Embryonic facial prominence (tissue), 1 donor: ENCODE measurements at regions not wholly inside any gene's neighbourhood (a gene's known extent, or its start where the extent isn't known, plus 50 kb on each side); places are given as distances from the start of the nearest gene placed in this dataset.

Experiments
- DNase-seq: peaks from one replicate; pipeline ENCODE4 v3.0.0-alpha.2; 2016; ENCODE audit errors: extremely low spot score

DNA sequence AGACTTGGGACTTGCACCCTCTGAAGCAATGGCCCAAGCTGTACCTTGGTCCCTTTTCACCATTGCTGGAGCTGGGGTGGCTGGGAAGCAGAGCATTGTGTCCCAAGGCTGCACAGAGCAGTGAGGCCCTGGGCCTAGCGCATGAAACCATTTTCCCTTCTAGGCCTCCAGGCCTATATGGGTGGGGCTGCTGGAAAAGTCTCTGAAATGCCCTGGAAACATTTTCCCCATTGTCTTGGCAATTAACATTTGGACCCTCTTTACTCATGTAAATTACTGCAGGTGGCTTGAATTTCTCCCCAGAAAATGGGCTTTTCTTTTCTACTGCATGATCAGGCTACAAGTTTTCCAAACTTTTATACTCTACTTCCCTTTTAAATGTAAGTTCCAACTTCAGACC lies 510.5 kb downstream of the SLITRK6 start:
- DNase-seq = no peak

DNA sequence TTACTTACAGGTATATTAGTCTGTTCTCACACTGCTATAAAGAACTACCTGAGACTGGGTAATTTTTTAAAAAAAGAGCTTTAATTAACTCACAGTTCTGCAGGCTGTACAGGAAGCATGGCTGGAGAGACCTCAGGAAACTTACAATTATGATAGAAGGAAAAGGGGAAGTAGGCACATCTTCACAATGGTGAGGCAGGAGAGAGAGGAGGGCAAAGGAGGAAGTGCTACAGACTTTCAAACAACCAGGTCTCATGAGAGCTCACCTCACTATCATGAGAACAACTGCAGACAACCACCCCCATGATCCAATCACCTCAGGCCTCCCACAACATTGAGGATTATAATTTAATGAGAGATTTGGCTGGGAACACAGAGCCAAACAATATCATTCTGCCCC lies 511.7 kb downstream of the SLITRK6 start:
- no peak for DNase-seq

DNA sequence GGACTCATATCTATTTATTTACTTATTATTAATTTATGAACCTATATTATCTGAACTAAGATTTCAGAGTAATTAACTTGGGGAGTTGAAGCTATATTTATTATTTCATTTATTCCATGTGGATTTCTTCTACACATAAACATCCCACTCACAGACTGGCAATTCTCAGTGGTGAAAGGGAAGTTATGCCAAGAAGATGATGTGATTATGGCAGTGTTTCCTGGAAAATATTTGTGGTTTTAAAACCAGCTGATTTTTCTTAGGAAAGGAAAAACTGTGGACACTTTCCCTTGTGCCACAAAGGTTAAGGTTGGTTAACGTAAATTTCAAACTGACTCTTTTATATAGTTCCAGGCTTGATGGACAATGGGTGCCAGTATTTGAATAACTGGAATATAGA lies 513.1 kb downstream of the SLITRK6 start:
- DNase-seq = no peak

DNA sequence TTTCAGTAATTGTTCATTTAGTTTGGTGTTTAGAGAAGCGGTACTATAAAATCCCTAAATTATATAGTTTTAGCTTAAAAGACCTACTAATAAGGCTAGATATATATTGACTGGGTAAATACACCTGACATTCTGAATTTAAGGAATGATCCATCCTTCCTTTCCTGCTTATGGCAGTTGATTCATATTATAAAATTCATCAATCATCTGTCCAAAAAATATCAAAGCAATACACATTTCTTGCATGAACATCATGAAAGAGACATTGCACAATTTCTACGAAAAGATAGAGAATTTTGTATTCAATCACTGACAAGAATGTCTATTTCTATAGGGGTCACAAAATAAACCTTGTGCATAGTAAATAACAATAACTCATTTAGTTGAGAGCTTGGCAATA lies 514.9 kb downstream of the SLITRK6 start:
- DNase-seq = no peak

DNA sequence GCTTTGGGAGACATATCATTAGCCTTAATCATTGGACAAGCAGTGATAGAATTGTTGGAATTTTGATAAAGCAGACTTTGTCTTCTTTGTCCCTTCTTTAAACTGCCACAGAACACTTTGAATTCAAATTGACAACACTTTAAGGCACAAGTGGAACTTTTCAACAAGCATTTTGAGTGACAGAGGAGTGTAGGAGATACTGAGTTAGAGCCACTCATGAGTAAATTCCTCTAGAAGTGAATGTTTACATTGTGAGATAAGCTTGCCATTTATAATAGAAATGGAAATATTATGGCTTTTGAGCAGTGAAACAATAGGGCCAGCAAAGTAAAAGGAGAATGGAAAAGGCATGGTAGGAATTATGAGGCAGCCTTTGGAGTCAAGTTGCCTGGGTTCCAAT lies 515.8 kb downstream of the SLITRK6 start:
- DNase-seq = no peak

DNA sequence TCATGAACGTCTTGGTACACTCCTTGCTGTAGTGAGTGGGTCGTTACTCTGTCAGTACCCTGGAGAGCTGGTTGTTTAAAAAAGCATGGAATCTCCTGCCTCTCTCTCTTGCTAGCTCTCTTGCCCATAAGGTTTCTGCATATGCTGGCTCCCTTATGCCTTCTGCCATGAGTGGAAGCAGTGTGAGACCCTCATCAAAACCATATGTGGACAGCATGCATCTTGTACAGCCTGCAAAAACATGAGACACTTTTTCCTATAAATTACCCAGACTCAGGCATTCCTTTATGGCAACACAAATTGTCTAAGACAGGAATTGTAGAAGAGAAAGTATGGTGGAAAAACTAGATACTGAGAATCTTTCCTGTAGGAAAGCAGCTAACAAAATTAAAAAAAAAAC lies 516.3 kb downstream of the SLITRK6 start:
- no peak for DNase-seq

DNA sequence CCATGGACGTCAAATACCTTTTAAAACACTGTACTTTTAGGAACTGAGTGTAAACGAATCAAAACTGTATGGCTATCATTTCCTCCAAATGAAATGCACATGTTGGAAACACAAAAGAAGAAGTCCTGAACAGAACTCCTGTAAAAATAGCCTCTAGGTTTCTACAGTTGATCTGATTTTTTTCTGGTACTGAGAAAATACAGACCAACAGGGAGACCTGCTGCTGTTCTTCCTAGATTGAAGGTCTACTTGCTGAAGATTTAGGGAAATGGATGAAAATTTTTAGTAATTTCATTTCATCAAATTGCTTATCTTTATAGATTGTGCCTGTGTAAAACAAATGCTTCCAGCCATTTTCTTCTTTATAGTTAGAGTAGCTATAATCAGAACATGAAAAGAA lies 520.4 kb downstream of the SLITRK6 start:
- DNase-seq = no peak

DNA sequence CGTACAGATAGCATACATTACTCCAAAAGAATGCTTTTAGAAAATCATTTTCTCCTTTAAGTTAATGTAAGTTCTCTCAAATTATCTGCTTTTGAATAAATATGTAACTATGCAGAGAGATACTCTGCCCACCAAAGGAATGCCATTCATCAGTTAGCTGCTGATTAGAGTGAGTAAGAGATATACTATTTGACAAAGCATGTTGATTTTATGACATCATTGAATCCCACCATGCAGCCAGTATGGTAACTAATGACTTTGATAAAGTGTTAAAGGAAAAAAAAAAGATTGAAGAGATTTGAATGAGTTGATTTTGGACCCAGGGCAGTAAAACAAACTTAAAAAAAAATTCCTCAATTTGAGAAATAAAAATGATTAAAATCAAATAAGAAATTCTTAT lies 521.5 kb downstream of the SLITRK6 start:
- no peak for DNase-seq

DNA sequence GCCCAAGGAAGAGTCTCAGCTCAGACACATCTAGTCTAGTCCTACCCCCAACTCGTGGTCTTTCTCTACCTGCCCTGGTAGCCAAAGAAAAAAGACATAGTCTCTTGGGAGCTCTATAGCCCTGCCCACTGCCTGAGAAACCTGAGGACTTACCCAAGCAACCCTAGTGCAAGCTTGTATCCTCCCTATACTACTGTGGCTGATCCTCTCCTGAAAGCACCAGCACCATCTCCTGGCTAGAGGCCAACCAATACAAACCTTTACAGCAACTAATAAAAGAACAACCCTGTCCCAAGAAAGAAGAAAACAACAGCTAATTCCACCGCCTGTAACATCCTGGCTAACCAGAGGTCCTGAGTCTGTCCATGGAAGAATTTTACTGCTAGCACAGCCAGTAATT lies 532.4 kb downstream of the SLITRK6 start:
- DNase-seq = no peak

DNA sequence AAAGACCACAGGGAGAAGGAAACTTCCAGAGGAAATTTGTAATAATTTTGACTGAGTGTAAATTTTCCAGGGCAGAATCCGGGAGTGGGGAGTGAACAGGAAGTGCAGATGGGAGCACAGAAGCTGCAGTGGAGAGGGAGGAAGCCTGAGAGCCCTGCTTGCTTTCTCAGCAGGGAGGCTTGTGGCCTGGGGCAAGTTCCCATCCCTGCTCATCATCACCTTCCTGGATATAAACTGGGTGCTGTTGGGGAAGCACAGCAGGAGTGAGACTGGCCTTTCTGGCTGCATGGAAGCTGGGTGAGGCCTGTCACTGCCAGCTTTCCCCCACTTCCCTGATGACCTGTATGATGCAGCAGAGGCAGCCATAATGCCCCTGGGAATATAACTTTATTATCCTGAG lies 532.9 kb downstream of the SLITRK6 start:
- DNase-seq = no peak

DNA sequence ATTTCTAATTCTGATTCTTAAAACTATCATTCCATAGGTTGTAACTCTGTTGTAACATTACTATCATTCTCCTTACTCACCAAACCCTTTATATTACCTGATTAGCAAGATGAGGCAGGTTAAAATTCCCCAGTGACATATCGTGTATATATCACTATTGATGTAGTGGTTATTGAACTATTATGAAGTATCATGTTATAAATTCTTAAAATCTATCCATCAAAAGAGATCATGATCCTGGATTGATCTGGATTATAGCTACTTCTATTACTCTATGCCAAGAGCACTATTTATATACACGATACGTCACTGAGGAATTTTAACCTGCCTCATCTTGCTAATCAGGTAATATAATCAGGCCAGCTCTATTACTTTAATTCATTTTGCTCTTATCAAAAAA lies 533.9 kb downstream of the SLITRK6 start:
- DNase-seq = no peak

DNA sequence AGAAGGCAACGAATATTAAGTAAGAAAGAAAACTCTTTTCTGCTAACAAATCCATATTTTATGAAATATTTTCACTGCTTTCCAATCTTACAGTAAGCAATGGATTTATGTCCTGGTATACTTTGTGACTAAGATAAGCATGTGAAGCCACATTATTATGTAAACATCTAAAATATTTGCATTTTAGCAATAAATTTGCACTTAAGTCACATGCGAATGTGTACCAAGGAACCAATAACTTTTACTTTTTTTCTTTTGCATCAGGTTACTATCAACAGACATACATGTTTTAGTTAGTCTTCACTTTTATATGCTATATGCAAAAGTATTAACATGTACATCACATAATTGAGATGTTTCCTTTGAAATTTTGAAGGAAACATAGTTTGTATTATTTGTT lies 536.7 kb downstream of the SLITRK6 start:
- no peak for DNase-seq

DNA sequence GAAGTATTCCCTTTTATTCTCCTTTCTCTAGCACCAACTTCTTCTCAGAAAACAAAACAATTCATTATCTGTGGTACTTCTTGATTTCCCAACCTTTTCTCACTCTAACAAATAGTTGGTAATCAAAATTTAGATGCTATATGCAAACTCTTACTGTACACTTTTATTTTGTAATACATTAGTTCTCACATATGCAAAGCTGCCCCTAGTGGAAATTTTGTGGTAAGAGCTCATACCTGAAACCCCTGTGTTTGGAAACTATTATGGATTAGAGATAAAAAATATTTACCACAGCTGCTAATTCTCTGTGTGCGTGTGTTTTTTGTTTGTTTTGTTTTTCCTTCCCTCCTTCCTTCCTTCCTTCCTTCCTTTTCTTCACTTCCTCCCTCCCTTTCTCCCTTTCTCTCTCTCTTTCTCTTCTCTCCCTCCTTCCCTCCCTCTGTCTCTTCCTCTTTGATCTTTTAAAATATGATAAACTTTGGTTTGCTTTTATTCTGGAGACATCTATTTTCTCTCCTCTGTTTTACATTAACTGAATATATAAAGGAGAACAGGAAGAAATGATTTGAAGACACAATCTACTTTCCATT lies 537.4 kb downstream of the SLITRK6 start:
- DNase-seq = no peak

DNA sequence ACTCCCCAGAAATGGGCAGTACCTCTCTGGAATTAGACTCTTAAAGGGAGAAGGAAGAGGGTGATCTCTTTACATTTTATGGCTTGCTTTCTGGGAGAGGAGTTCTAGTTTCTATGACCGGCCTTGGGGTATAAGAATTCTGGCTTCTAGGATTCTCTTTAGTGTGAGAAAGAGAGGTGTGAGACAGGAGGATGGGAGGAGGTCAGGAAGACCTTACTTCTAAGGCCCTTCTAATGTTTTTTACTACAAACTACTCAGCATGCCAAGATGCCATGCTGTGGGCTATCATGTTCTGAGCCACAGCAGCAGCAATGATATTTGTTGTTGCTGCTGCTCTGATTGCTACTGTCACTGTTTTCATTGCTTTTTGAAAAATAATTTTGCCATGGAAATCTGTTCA lies 538.3 kb downstream of the SLITRK6 start:
- DNase-seq = no peak

DNA sequence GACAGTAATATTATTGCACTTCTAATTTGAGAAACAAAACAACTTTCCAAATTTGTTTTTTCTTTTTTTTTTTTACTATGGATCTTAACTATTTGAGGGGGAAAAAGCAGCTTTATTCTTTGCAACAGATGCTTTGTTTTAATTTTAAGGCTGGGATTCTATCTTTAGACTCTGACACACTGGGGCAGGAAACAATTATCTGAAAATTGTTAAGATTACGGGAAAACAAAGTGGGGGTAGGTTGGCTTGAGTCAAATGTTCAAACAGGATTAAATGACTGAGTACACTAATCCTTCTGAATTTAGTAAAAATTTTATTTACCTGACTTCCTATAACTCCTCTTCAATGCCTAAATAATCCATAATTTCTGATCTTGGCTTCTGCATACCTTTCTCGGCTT lies 543.2 kb downstream of the SLITRK6 start:
- no peak for DNase-seq

DNA sequence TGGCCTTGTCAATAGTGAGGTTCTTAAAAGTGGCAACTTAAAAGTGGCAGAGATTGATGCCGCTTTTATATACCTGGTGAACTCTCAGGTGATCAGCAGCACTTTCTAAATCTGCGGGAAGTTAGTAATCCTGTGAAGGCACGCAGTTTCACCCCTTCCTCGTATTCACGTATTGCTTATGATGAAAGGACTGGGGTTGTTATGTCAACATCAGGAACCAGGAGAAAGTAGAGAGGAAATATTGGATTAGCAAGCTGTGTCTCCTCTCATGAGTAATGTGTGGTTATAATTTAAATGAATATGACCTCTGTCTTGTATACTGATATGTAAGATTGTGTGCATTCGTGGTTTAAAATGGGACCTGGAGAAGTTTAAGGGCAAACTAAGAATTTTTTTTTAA lies 544.6 kb downstream of the SLITRK6 start:
- DNase-seq = no peak

DNA sequence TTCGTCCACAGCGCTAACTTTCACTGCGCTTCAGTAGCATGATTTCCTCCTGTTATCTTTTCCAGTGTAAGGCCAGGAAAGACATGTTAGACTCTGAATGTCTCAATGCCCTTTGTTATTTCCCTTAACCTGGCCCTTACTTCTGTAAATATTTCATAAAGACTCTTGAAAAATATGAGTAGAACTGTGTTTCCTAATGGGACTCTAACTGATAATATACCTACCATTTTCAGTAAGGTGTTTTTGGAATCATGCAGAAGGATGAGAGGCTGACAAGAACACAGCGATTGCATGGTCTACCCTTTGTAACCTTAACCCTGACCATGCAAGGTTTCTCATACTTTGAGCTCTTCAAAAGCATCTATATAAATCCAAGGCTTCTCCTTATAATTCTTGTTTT lies 550.1 kb downstream of the SLITRK6 start:
- no peak for DNase-seq

DNA sequence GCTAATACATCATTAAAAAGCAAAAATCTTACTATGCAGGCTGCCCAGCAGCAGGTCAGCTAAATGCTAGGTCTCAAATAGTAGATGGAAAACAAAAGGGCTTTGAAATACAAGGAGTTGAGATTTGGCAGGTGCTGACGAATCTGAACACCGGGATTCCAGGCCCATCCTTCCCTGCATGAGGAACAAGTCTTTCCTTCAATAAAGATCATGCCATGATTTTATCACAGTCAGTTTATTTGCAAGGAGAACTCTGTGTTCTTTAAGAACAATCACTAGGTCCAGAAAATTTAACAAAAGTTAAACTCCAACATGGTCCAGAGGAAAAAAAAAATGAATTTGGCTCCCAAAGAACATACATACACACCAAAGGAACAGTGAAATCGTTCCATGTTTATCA lies 551.4 kb downstream of the SLITRK6 start:
- no peak for DNase-seq

DNA sequence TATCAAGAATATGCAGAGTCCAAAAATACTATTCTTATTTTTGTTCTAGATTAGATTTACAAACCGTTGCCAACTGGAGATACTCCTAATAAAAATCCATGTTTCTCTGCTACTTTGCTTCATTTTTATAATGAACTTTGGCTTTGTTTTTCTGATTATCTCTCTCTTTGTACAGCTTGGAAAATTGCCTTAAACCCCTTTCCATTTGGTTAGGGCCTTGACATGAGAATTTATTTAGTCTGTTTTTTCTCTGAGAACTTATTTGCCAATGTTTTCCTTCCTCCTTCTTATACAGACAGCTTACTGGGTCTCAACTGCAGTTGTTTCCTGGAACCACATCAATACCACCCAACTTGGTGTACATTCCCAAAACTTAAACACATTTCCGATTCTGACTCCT lies 555.4 kb downstream of the SLITRK6 start:
- no peak for DNase-seq

DNA sequence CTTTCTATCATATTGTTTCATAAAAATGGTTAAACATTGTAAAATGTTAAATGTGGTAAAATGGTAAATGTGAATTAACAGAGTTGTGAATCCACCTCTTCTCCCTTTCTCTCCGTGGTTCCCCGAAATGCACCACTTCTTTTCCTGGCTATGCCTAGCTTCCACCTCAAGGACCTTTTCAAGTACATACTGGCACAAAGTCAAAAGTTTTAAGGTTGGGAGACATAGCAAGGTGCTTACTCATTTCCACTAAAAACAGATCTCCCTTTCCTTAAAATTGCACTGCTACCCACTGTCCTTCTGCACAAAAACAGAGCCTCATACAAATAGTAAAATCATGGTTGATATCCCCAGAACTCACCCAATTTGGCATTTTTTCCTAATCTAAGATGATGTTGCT lies 558.2 kb downstream of the SLITRK6 start:
- no peak for DNase-seq

DNA sequence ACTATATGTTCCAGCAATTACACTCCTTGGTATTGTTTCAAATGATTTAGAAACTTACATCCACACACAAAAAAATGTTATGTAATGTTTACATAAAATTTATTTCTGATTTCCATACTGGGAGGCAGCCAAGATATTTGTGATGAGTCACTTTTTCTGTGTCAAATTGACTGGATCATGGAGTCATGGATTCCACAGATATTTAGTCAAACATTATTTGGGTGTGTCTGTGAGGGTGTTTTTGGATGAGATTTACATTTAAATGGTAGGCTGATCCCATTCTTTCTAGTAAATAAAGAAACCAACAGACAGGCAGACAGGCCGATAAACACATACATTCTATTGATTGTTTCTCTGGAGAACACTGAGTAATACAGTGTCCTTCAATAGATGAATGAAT lies 562.8 kb downstream of the SLITRK6 start:
- DNase-seq = no peak

DNA sequence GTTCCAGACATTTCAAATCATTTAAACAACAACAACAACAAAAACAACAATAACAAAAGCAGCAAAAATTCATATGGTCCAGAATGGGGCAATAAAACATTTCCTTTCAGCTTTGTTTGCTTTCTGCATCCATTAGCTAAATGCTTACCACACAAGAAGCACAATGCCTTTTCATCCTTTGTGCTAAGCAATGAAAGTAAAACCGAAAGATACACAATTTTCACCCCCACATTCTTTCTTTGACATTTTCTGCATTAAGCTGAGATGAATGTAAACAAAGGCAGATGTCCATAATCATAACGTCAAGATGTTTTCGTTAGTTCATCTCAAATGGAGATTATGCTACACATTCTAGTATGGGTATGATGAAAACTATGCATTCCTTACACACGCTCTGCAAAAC lies 568.5 kb downstream of the SLITRK6 start:
- no peak for DNase-seq

DNA sequence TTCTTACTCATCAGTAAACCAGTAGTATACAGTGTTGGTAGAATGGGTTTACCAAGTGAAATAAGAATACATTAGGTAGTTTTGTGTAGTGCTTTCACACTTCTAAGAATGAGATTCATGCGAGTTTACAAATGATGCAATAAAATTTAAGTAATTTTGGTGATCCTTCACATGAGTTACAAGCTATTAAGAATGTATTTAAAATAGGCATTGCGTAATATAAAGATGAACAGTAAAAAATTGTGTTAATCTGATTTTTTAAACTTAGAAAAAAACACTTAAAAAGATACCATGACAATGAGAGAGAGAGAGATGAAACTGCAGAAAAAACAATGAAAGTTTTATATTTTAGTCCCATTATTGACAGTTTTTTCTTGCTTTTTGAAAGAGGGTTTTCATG lies 570.5 kb downstream of the SLITRK6 start:
- DNase-seq = no peak

DNA sequence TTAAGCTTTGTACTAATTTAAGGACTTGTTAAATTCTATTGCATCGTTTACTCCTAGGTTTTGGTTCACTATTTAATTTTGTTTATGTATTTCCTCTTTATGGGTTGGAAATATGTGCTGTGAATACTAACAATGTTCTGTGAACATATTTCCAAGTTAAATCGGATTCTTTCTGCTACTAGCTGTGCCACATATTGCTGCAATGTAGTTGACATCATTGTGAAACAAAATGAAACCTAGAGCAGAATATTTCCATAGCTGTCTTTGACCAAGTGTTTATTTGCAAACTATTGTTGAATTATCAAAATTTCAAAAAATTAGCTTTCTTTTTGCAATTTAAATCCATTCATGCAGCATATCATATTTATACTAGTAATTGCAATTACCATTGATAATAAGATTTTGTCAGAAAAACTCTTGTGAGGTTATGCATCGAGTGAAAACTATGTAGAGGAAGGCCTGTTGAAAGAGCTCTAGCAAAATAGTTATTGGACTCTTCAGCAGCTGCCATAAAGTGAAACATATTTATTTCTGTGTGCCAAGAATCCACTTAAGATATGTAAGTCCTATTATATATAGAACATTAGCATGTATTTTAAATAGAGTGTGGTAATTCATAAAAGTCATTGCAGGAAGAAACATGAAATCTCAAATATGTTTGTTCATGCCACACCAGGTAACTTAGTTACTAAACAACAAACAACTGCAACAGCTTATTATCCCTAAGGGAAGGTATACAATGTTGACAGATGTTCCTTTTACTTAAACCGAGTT lies 575.1 kb downstream of the SLITRK6 start:
- peak; percentile 40 for DNase-seq
